Natural killer cell (primary cell): ENCODE measurements at regions not wholly inside any gene's neighbourhood (a gene's known extent, or its start where the extent isn't known, plus 50 kb on each side); places are given as distances from the start of the nearest gene placed in this dataset.
"Not testable (repeated sequence)": the region's sequence is repeated elsewhere in the genome, so short reads cannot be mapped to it uniquely, and the experiment has no call there.

Experiments
- ATAC-seq, 3 donors: fragments of 150-1000 bp in 2 of 3; fragments of 200-7000 bp in 1 of 3; cut with Tn5 transposase; 1 replicate in 1 of 3; 2 replicates in 2 of 3; pipeline ENCODE4 v1.10.0; 2021; ENCODE audit warnings: mild to moderate bottlenecking in 2 of 3, moderate library complexity in 2 of 3
- DNase-seq, 2 donors: peaks; one replicate each; pipeline versions ENCODE4 v3.0.0 to v3.0.0-alpha.2; 2013 to 2021; ENCODE audit warnings: mixed read lengths in 1 of 2
- H3K27ac ChIP-seq: one replicate; pipeline ENCODE4 v1.5.1; 2013; ENCODE audit warnings: mild to moderate bottlenecking, low read length
- H3K27me3 ChIP-seq: one replicate; pipeline ENCODE4 v1.6.1; 2013; ENCODE audit warnings: low read length; ENCODE audit not compliant: control insufficient read depth, insufficient read depth
- H3K36me3 ChIP-seq: one replicate; pipeline ENCODE4 v1.6.1; 2013; ENCODE audit warnings: low read length; ENCODE audit not compliant: control insufficient read depth, insufficient read depth
- H3K4me1 ChIP-seq: one replicate; pipeline ENCODE4 v1.6.1; 2013; ENCODE audit warnings: low read length; ENCODE audit not compliant: control insufficient read depth, insufficient read depth
- H3K4me3 ChIP-seq: one replicate; pipeline ENCODE4 v1.5.1; 2013; ENCODE audit warnings: low read length
- H3K9me3 ChIP-seq: one replicate; pipeline ENCODE4 v1.6.1; 2013; ENCODE audit warnings: low read length; ENCODE audit not compliant: control insufficient read depth, insufficient read depth
- H3K27ac Mint-ChIP-seq, 2 donors: one replicate each; pipeline ENCODE4 v1.8.0; 2022; ENCODE audit warnings: mild to moderate bottlenecking in 2 of 2, mixed read lengths in 2 of 2, moderate library complexity in 1 of 2
- H3K27me3 Mint-ChIP-seq, 2 donors: one replicate each; pipeline ENCODE4 v1.8.0; 2022; ENCODE audit warnings: low read depth in 2 of 2, mixed read lengths in 2 of 2
- H3K36me3 Mint-ChIP-seq: one replicate; pipeline ENCODE4 v1.8.0; 2022; ENCODE audit warnings: mixed read lengths
- H3K4me1 Mint-ChIP-seq, 2 donors: one replicate each; pipeline ENCODE4 v1.8.0; 2022; ENCODE audit warnings: mixed read lengths in 2 of 2
- H3K4me3 Mint-ChIP-seq: one replicate; pipeline ENCODE4 v1.8.0; 2022; ENCODE audit warnings: mild to moderate bottlenecking, moderate library complexity, mixed read lengths
- H3K9me3 Mint-ChIP-seq, 2 donors: one replicate each; pipeline ENCODE4 v1.8.0; 2022; ENCODE audit warnings: mixed read lengths in 2 of 2
- CTCF ChIP-seq: fragments of 200-600 bp; IDR thresholded peaks from one replicate; pipeline ENCODE4 v1.8.0; 2022; ENCODE audit warnings: antibody characterized with exemption
- WGBS: methylation state at CpG from one replicate; pipeline ENCODE4 v1.1.7; 2013; ENCODE audit warnings: missing lambda C conversion rate; ENCODE audit not compliant: insufficient coverage; 5-methylcytosine and 5-hydroxymethylcytosine counted together
- intact Hi-C: fragments of 100-400 bp; cut with micrococcal nuclease; formaldehyde crosslinking; loops from one replicate; pipeline ENCODE4 v1.14.2; 2022

- WGBS, result 92% methylated on average over 8 of the region's 9 CpGs
- H3K36me3 Mint-ChIP-seq, result not testable (repeated sequence)
Observed at GRCh38 chr6:71360556-71361335, 72.1 kb downstream of the OGFRL1 start.

DNA sequence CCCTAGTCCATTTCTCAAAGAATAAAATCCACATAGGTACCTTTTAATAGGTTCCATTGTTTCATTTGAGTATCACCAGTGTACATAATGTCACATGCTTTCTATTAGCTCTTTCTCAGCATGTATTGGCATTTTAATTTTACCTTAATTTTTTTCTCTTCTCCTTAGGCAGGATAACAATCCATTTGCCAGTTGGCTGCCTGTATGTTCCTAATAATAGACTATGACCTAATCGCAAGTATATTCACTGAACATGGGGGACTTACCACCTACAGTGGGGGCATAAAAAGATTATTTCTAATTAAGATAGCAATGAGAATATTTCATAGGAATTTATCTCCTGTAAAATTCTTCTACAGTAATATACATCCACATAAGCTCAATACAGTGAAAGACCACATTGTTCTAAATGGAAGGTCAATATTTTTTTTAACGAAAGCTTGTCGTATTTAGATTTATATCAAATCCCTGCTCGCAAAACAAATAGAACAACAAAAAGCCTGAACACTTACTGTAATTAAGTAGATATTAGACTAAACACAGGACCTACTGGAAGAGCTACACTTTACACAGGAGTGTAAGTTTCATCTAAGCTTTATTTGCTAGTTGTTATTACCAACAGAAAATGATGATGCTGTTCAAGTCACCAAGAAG lies 76.4 kb downstream of the OGFRL1 start:
- peaks cover under 1 to 17% of the 10 kb centered on the region in 2 donors for H3K27me3 Mint-ChIP-seq
- no peaks in the 10 kb centered on the region for H3K9me3 ChIP-seq
- WGBS, result no CpG with 5 or more reads among the region's 4 CpGs
- no peaks in the 10 kb centered on the region for H3K9me3 Mint-ChIP-seq
- H3K4me1 ChIP-seq, result no peaks in the 10 kb centered on the region
- H3K4me3 Mint-ChIP-seq, result no peak overlapping the region
- H3K36me3 Mint-ChIP-seq, result no peaks in the 10 kb centered on the region
- H3K27me3 ChIP-seq, result no peaks in the 10 kb centered on the region
- DNase-seq, result no peak
- H3K27ac ChIP-seq, result no peak overlapping the region
- ATAC-seq, result no peak
- H3K36me3 ChIP-seq, result no peaks in the 10 kb centered on the region
- H3K4me1 Mint-ChIP-seq, result peaks cover 0 to 6% of the 10 kb centered on the region in 2 donors
- H3K4me3 ChIP-seq, result no peak overlapping the region
- TF ChIP-seq CTCF, result no peak
- intact Hi-C loops, result no loop called here
- H3K27ac Mint-ChIP-seq, result no peak overlapping the region

More at GRCh38 chr6:71360556-71361335, 72.1 kb downstream of the OGFRL1 start:
- H3K4me1 ChIP-seq, ATAC-seq, H3K36me3 ChIP-seq, H3K9me3 ChIP-seq, intact Hi-C loops, H3K4me3 ChIP-seq, DNase-seq, H3K4me3 Mint-ChIP-seq, H3K27me3 ChIP-seq, H3K9me3 Mint-ChIP-seq, H3K4me1 Mint-ChIP-seq, H3K27ac ChIP-seq, H3K27ac Mint-ChIP-seq: not testable (repeated sequence)
- peaks cover 0 to 14% of the 10 kb centered on the region in 2 donors for H3K27me3 Mint-ChIP-seq

DNA sequence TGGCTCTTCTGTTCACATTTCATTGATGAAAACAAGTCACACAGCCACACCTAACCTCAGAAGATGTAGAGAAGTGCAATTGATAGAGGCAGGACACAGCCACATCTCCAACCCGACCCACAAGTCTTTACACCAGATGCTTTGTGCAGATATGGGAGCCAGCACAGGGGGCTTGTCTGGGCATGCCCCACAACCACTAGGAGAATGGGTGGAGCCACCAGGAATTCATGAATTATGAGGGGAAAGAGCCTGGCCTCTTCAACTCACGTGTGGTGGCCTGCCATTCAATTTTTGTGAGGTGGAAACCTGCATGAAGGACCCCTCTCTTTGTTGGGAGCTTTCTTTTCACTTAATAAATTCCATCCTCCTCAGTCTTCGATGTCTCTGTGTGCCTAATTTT lies 79.1 kb downstream of the OGFRL1 start:
- intact Hi-C loops, result no loop called here
- peaks cover 0 to 17% of the 10 kb centered on the region in 2 donors for H3K27me3 Mint-ChIP-seq
- TF ChIP-seq CTCF, result no peak
- DNase-seq (no peak), ATAC-seq (no peak)
- H3K36me3 Mint-ChIP-seq, result no peaks in the 10 kb centered on the region
- peaks cover 0 to 6% of the 10 kb centered on the region in 2 donors for H3K4me1 Mint-ChIP-seq
- no peak overlapping the region for H3K27ac Mint-ChIP-seq
- Histone ChIP-seq H3K4me1 (no peaks in the 10 kb centered on the region), H3K4me3 (no peak overlapping the region), H3K36me3 (no peaks in the 10 kb centered on the region), H3K27me3 (no peaks in the 10 kb centered on the region), H3K27ac (no peak overlapping the region), H3K9me3 (no peaks in the 10 kb centered on the region)
- H3K4me3 Mint-ChIP-seq, result no peak overlapping the region
- H3K9me3 Mint-ChIP-seq, result no peaks in the 10 kb centered on the region
- 44% methylated on average over 2 of the region's 3 CpGs for WGBS

DNA sequence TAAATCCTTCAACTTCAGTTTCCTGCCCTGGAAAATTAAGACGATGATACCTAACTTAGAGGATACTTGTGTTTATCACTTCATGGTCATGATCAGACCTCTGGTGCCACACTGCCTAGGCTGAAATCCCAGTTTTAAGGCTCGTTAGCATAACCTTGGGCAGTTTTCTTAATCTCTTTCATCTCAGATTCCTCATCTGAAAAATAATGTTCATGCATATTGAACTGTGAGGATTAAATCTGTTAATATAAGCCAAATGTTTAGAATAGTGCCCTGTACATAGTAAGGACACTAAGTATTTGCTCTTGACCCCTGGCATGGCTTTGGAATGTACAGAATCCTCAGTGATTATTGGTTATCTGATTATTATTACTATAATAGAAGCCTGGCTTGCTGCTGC lies 79.7 kb downstream of the OGFRL1 start:
- H3K27me3 Mint-ChIP-seq, result peaks cover 0 to 17% of the 10 kb centered on the region in 2 donors
- H3K9me3 ChIP-seq, result no peaks in the 10 kb centered on the region

More for the DNA sequence above, 79.7 kb downstream of the OGFRL1 start:
- H3K4me1 Mint-ChIP-seq, result peaks cover 0 to 6% of the 10 kb centered on the region in 2 donors
- H3K4me1 ChIP-seq, result no peaks in the 10 kb centered on the region
- intact Hi-C loops, result no loop called here
- no peak overlapping the region for H3K27ac Mint-ChIP-seq
- no peaks in the 10 kb centered on the region for H3K36me3 Mint-ChIP-seq
- DNase-seq (no peak), ATAC-seq (no peak)
- no peaks in the 10 kb centered on the region for H3K9me3 Mint-ChIP-seq
- no peak overlapping the region for H3K27ac ChIP-seq
- TF ChIP-seq CTCF, result no peak
- H3K36me3 ChIP-seq, result no peaks in the 10 kb centered on the region
- H3K4me3 Mint-ChIP-seq, result no peak overlapping the region
- H3K4me3 ChIP-seq, result no peak overlapping the region
- H3K27me3 ChIP-seq, result no peaks in the 10 kb centered on the region
- 73% methylated on average over 2 of the region's 2 CpGs for WGBS
